A549 (cell line): ENCODE measurements at regions not wholly inside any gene's neighbourhood (a gene's known extent, or its start where the extent isn't known, plus 50 kb on each side); places are given as distances from the start of the nearest gene placed in this dataset.
"Not testable (repeated sequence)": the region's sequence is repeated elsewhere in the genome, so short reads cannot be mapped to it uniquely, and the experiment has no call there.

Experiments
- ATAC-seq, 2 experiments: fragments of 200-7000 bp in 1 of 2; fragments of >200 bp in 1 of 2; cut with Nextera tagmentation in 1 of 2; cut with Tn5 transposase in 1 of 2; 3 replicates each; pipeline versions ENCODE4 v1.8.0 to v1.9.1; 2018 to 2020; ENCODE audit warnings: mild to moderate bottlenecking in 1 of 2, moderate library complexity in 1 of 2
- CTCF ChIA-PET: fragments of 300-600 bp; sonication (Branson Sonifier 250); formaldehyde crosslinking; extraction: SDS; loops from one replicate; lab custom pipeline; 2021; ENCODE audit warnings: antibody characterized with exemption, inconsistent platforms; lab: Yijun Ruan, JAX
- POLR2A ChIA-PET: fragments of 350-600 bp; formaldehyde crosslinking; extraction: SDS; loops from one replicate; lab custom pipeline; 2021; ENCODE audit warnings: antibody characterized with exemption, inconsistent platforms; lab: Yijun Ruan, JAX
- DNase-seq, 2 experiments: peaks; one replicate each; pipeline versions ENCODE4 v3.0.0 to v3.0.0-alpha.2; 2011 to 2016; ENCODE audit warnings: low read depth in 1 of 2, low spot score in 1 of 2
- FAIRE-seq: peaks from 2 replicates; lab custom pipeline; 2011; peaks lifted over from hg19 to GRCh38; lab: Jason Lieb, UNC
- H3K27ac ChIP-seq, 2 experiments: fragments of >200 bp; sonication (Bioruptor Twin); formaldehyde crosslinking; 3 replicates each; pipeline ENCODE4 v1.5.1; 2016 to 2017
- H3K4me1 ChIP-seq: fragments of >200 bp; sonication (Bioruptor Twin); formaldehyde crosslinking; 3 replicates; pipeline ENCODE4 v1.6.1; 2016
- H3K4me2 ChIP-seq: fragments of >200 bp; sonication (Bioruptor Twin); formaldehyde crosslinking; 3 replicates; pipeline ENCODE4 v1.6.1; 2016
- H3K4me3 ChIP-seq: fragments of >200 bp; sonication (Bioruptor Twin); formaldehyde crosslinking; 3 replicates; pipeline ENCODE4 v1.5.1; 2016
- H3K9me3 ChIP-seq: fragments of >200 bp; sonication (Bioruptor Twin); formaldehyde crosslinking; 3 replicates; pipeline ENCODE4 v1.6.1; 2016
- CHD2 ChIP-seq: fragments of 150-350 bp; IDR thresholded peaks from 2 replicates; pipeline ENCODE4 v1.6.1; 2014; ENCODE audit warnings: low read length; ENCODE audit not compliant: partially characterized antibody
- CHD4 ChIP-seq: fragments of 200-600 bp; sonication (generic); IDR thresholded peaks from 2 replicates; pipeline ENCODE4 v1.6.1; 2016; ENCODE audit warnings: antibody characterized with exemption, mild to moderate bottlenecking, borderline replicate concordance
- EHF ChIP-seq: fragments of 250-450 bp; sonication (Bioruptor Pico); IDR thresholded peaks from 2 replicates; pipeline ENCODE4 v1.5.0; 2020; ENCODE audit warnings: mild to moderate bottlenecking
- ELK1 ChIP-seq: fragments of 150-350 bp; IDR thresholded peaks from 2 replicates; pipeline ENCODE4 v1.6.1; 2014; ENCODE audit warnings: low read depth, mild to moderate bottlenecking, low read length
- FOSB ChIP-seq: fragments of 250-450 bp; sonication (Bioruptor Pico); IDR thresholded peaks from 2 replicates; pipeline ENCODE4 v1.5.0; 2020; ENCODE audit warnings: mild to moderate bottlenecking, moderate library complexity
- FOSL2 ChIP-seq, 2 experiments: fragments of 450-650 bp in 1 of 2; fragments of >200 bp in 1 of 2; sonication (Bioruptor Twin) in 1 of 2; formaldehyde crosslinking; IDR thresholded peaks; 2 replicates each; pipeline versions ENCODE4 v1.5.0 to v1.6.1; 2016 to 2020; ENCODE audit warnings: mild to moderate bottlenecking in 1 of 2, moderate library complexity in 1 of 2
- HDAC2 ChIP-seq: fragments of 200-600 bp; sonication (generic); IDR thresholded peaks from 2 replicates; pipeline ENCODE4 v1.6.1; 2016
- JUNB ChIP-seq: fragments of >200 bp; sonication (Bioruptor Twin); formaldehyde crosslinking; IDR thresholded peaks from 2 replicates; pipeline ENCODE4 v1.6.1; 2016
- MAFK ChIP-seq: fragments of 450-650 bp; IDR thresholded peaks from 2 replicates; pipeline ENCODE4 v1.6.1; 2014; ENCODE audit not compliant: partially characterized antibody
- PHF8 ChIP-seq: fragments of 200-600 bp; sonication (generic); IDR thresholded peaks from 2 replicates; pipeline ENCODE4 v1.6.1; 2016; ENCODE audit warnings: low read depth, mild to moderate bottlenecking, antibody characterized with exemption, moderate library complexity, borderline replicate concordance
- POLR2A ChIP-seq: IDR thresholded peaks from 2 replicates; pipeline ENCODE4 v1.6.1; 2012; ENCODE audit warnings: mild to moderate bottlenecking, low read length
- POLR2AphosphoS2 ChIP-seq: conservative IDR thresholded peaks from 2 replicates; pipeline ENCODE4 v1.6.1; 2012; ENCODE audit warnings: low read length, improper control_type of control experiment, inconsistent platforms
- RCOR1 ChIP-seq: fragments of 150-350 bp; IDR thresholded peaks from 2 replicates; pipeline ENCODE4 v1.6.1; 2014; ENCODE audit warnings: antibody characterized with exemption, low read length, low read depth
- RFX5 ChIP-seq: fragments of 450-650 bp; IDR thresholded peaks from 2 replicates; pipeline ENCODE4 v1.7.1; 2014; ENCODE audit warnings: antibody characterized with exemption, mild to moderate bottlenecking, moderate library complexity
- TP53 ChIP-seq: fragments of 250-450 bp; sonication (Bioruptor Pico); IDR thresholded peaks from 2 replicates; pipeline ENCODE4 v1.5.0; 2021; ENCODE audit warnings: mild to moderate bottlenecking, moderate library complexity
- ZC3H11A ChIP-seq: fragments of 450-650 bp; IDR thresholded peaks from 2 replicates; pipeline ENCODE4 v1.6.1; 2014; ENCODE audit warnings: antibody characterized with exemption, mild to moderate bottlenecking
- WGBS: methylation state at CpG from one replicate; pipeline ENCODE4 v1.1.6; 2017; ENCODE audit errors: missing lambda C conversion rate; 5-methylcytosine and 5-hydroxymethylcytosine counted together
- TF ChIP-seq, protein P1 (sequence below): fragments of 200-600 bp; sonication (generic); IDR thresholded peaks from 2 replicates; pipeline ENCODE4 v1.6.1; 2016; ENCODE audit warnings: antibody characterized with exemption, mild to moderate bottlenecking, moderate library complexity

GRCh38 chr13:107788464-107789165, 426.7 kb downstream of the LIG4 start:
- Histone ChIP-seq H3K9me3 (no peaks in the 10 kb centered on the region), H3K4me1 (no peaks in the 10 kb centered on the region), H3K27ac (no peak overlapping the region)
- no peak for FAIRE-seq
- no peak for TF ChIP-seq ELK1
- TF ChIP-seq CHD2 = no peak
- no peak for TF ChIP-seq MAFK
- no peak for TF ChIP-seq POLR2A
- no peak for TF ChIP-seq FOSL2 (IDR thresholded peaks at IDR 0.05)
- TF ChIP-seq FOSL2 (CRISPR knock-in tag; IDR thresholded peaks at IDR 0.05) = no peak
- TF ChIP-seq HDAC2 = no peak
- TF ChIP-seq CHD4 = no peak
- TF ChIP-seq RFX5 = no peak
- TF ChIP-seq, protein P1, sequence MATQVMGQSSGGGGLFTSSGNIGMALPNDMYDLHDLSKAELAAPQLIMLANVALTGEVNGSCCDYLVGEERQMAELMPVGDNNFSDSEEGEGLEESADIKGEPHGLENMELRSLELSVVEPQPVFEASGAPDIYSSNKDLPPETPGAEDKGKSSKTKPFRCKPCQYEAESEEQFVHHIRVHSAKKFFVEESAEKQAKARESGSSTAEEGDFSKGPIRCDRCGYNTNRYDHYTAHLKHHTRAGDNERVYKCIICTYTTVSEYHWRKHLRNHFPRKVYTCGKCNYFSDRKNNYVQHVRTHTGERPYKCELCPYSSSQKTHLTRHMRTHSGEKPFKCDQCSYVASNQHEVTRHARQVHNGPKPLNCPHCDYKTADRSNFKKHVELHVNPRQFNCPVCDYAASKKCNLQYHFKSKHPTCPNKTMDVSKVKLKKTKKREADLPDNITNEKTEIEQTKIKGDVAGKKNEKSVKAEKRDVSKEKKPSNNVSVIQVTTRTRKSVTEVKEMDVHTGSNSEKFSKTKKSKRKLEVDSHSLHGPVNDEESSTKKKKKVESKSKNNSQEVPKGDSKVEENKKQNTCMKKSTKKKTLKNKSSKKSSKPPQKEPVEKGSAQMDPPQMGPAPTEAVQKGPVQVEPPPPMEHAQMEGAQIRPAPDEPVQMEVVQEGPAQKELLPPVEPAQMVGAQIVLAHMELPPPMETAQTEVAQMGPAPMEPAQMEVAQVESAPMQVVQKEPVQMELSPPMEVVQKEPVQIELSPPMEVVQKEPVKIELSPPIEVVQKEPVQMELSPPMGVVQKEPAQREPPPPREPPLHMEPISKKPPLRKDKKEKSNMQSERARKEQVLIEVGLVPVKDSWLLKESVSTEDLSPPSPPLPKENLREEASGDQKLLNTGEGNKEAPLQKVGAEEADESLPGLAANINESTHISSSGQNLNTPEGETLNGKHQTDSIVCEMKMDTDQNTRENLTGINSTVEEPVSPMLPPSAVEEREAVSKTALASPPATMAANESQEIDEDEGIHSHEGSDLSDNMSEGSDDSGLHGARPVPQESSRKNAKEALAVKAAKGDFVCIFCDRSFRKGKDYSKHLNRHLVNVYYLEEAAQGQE = no peak
- TF ChIP-seq EHF = no peak
- TF ChIP-seq, all 56 proteins: peak for 0
- WGBS = 29% methylated on average over 8 of the region's 8 CpGs
- CTCF ChIA-PET = no interaction called here
- Histone ChIP-seq H3K4me3 (no peak overlapping the region), H3K4me2 (no peak overlapping the region)
- POLR2A ChIA-PET = no interaction called here
- DNase-seq = no peak
- no peak for ATAC-seq

DNA sequence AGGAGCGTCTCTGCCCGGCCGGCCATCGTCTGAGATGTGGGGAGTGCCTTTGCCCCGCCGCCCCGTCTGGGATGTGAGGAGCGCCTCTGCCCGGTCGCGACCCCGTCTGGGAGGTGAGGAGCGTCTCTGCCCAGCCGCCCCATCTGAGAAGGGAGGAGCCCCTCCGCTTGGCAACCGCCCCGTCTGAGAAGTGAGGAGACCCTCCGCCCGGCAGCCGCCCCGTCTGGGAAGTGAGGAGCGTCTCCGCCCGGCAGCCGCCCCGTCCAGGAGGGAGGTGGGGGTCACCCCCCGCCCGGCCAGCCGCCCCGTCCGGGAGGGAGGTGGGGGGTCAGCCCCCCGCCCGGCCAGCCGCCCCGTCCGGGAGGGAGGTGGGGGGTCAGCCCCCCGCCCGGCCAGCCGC, 432.7 kb downstream of the LIG4 start:
- FAIRE-seq, CTCF ChIA-PET, POLR2A ChIA-PET, H3K27ac ChIP-seq, H3K4me3 ChIP-seq, H3K9me3 ChIP-seq, H3K4me2 ChIP-seq, DNase-seq, ATAC-seq, H3K4me1 ChIP-seq: not testable (repeated sequence)
- no CpG with 5 or more reads among the region's 39 CpGs for WGBS

GRCh38 chr13:107778094-107778493, 437.2 kb downstream of the LIG4 start:
- no peak for DNase-seq
- 0% methylated on average over 1 of the region's 1 CpG for WGBS
- no peak for ATAC-seq

More at GRCh38 chr13:107778094-107778493, 437.2 kb downstream of the LIG4 start:
- CTCF ChIA-PET = no interaction called here
- Histone ChIP-seq H3K4me3 (no peak overlapping the region), H3K27ac (no peak overlapping the region), H3K4me2 (no peak overlapping the region), H3K9me3 (no peaks in the 10 kb centered on the region), H3K4me1 (no peaks in the 10 kb centered on the region)
- POLR2A ChIA-PET = no interaction called here
- TF ChIP-seq PHF8 (no peak), ZC3H11A (no peak), RCOR1 (no peak), POLR2AphosphoS2 (no peak), TP53 (CRISPR knock-in tag) (no peak), ELK1 (no peak), FOSL2 (IDR thresholded peaks at IDR 0.05) (no peak), FOSL2 (CRISPR knock-in tag; IDR thresholded peaks at IDR 0.05) (no peak), JUNB (no peak), FOSB (CRISPR knock-in tag) (no peak)
- FAIRE-seq = no peak
